ENCODE measurements at regions not wholly inside any gene's neighbourhood (a gene's known extent, or its start where the extent isn't known, plus 50 kb on each side); places are given as distances from the start of the nearest gene placed in this dataset.

DNA sequence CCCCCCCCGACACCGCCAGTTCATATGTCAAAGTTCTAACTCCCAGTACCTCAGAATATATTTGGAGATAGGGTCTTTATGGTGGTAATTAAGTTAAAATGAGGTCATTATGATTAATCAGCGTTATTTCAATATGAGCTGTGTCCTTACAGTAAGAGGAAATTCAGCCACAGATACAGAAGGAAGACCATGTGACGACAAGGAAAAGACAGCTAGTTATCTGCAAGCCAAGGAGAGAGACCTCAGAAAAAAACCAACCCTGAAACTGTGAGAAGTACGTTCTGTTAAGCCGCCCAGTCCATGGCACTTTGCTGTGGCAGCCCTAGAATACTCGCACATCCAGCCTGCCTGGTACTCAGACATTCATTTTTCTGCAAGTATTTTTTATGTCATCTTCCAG, 62.3 kb upstream of the ARL8B start:
- TF ChIP-seq, protein P1, sequence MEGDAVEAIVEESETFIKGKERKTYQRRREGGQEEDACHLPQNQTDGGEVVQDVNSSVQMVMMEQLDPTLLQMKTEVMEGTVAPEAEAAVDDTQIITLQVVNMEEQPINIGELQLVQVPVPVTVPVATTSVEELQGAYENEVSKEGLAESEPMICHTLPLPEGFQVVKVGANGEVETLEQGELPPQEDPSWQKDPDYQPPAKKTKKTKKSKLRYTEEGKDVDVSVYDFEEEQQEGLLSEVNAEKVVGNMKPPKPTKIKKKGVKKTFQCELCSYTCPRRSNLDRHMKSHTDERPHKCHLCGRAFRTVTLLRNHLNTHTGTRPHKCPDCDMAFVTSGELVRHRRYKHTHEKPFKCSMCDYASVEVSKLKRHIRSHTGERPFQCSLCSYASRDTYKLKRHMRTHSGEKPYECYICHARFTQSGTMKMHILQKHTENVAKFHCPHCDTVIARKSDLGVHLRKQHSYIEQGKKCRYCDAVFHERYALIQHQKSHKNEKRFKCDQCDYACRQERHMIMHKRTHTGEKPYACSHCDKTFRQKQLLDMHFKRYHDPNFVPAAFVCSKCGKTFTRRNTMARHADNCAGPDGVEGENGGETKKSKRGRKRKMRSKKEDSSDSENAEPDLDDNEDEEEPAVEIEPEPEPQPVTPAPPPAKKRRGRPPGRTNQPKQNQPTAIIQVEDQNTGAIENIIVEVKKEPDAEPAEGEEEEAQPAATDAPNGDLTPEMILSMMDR (IDR thresholded peaks at IDR 0.05) = no peak
- TF ChIP-seq POLR2A (IDR thresholded peaks at IDR 0.05) = no peak

Measured in lower leg skin (tissue), 3 donors.